NCI-H69 (cell line): ENCODE measurements at regions not wholly inside any gene's neighbourhood (a gene's known extent, or its start where the extent isn't known, plus 50 kb on each side); places are given as distances from the start of the nearest gene placed in this dataset.

Experiments
- DNase-seq: peaks from one replicate; lab custom pipeline; 2025; lab: John Stamatoyannopoulos, UW

GRCh38 chr17:83144421-83145357 is 65.3 kb downstream of the METRNL start:
- DNase-seq = no peak

GRCh38 chr17:83145358-83145738 is 65.9 kb downstream of the METRNL start:
- no peak for DNase-seq

- no peak for DNase-seq
Measured at GRCh38 chr17:83145831-83146230, 66.4 kb downstream of the METRNL start.

GRCh38 chr17:83146347-83146746 is 66.9 kb downstream of the METRNL start:
- DNase-seq = no peak

- no peak for DNase-seq
Measured at GRCh38 chr17:83147280-83147679, 67.9 kb downstream of the METRNL start.

- DNase-seq = no peak
Measured at GRCh38 chr17:83148317-83149028, 69.1 kb downstream of the METRNL start.

GRCh38 chr17:83149029-83149725 is 69.8 kb downstream of the METRNL start:
- no peak for DNase-seq

GRCh38 chr17:83149761-83150251 is 70.4 kb downstream of the METRNL start:
- DNase-seq = no peak

GRCh38 chr17:83150369-83151055 is 71.1 kb downstream of the METRNL start:
- no peak for DNase-seq

GRCh38 chr17:83151056-83151441 is 71.6 kb downstream of the METRNL start:
- no peak for DNase-seq

- no peak for DNase-seq
Measured at GRCh38 chr17:83151442-83152226, 72.2 kb downstream of the METRNL start.

GRCh38 chr17:83152227-83152744 is 72.9 kb downstream of the METRNL start:
- DNase-seq = no peak

- DNase-seq = no peak
Measured at GRCh38 chr17:83152745-83153611, 73.6 kb downstream of the METRNL start.

GRCh38 chr17:83153681-83154310 is 74.4 kb downstream of the METRNL start:
- no peak for DNase-seq

- no peak for DNase-seq
Measured at GRCh38 chr17:83154311-83155127, 75.1 kb downstream of the METRNL start.

- no peak for DNase-seq
Measured at GRCh38 chr17:83155128-83156121, 76.0 kb downstream of the METRNL start.

- DNase-seq = no peak
Measured at GRCh38 chr17:83156408-83156807, 77.0 kb downstream of the METRNL start.
